ENCODE measurements at regions not wholly inside any gene's neighbourhood (a gene's known extent, or its start where the extent isn't known, plus 50 kb on each side); places are given as distances from the start of the nearest gene placed in this dataset.

GRCh38 chr9:105026451-105026850 lies 98.5 kb upstream of the ABCA1 start:
- Mint-ChIP-seq H3K4me1 (peaks cover 5% of the 10 kb centered on the region), H3K4me3 (no peak overlapping the region), H3K36me3 (ENCODE audit: low read depth) (no peaks in the 10 kb centered on the region), H3K9me3 (no peaks in the 10 kb centered on the region), H3K27ac (no peak overlapping the region), H3K27me3 (ENCODE audit: low read depth, poor library complexity) (no peaks in the 10 kb centered on the region)
- TF ChIP-seq CTCF (IDR thresholded peaks at IDR 0.05): no peak
- DNase-seq: no peak

GRCh38 chr9:105027084-105027483 lies 99.1 kb upstream of the ABCA1 start:
- Mint-ChIP-seq H3K4me3 (no peak overlapping the region), H3K27me3 (ENCODE audit: low read depth, poor library complexity) (no peaks in the 10 kb centered on the region), H3K4me1 (peaks cover 5% of the 10 kb centered on the region), H3K9me3 (no peaks in the 10 kb centered on the region), H3K27ac (no peak overlapping the region), H3K36me3 (ENCODE audit: low read depth) (no peaks in the 10 kb centered on the region)
- no peak for TF ChIP-seq CTCF (IDR thresholded peaks at IDR 0.05)
- DNase-seq: no peak

GRCh38 chr9:105030285-105030684 lies 102.3 kb upstream of the ABCA1 start:
- H3K9me3 Mint-ChIP-seq: peaks cover 15% of the 10 kb centered on the region
- H3K27ac Mint-ChIP-seq: no peak overlapping the region
- H3K27me3 Mint-ChIP-seq (ENCODE audit: low read depth, poor library complexity): no peaks in the 10 kb centered on the region
- no peak for DNase-seq
- peaks cover 4% of the 10 kb centered on the region for H3K36me3 Mint-ChIP-seq (ENCODE audit: low read depth)
- TF ChIP-seq CTCF (IDR thresholded peaks at IDR 0.05): no peak
- no peak overlapping the region for H3K4me3 Mint-ChIP-seq
- H3K4me1 Mint-ChIP-seq: peaks cover 5% of the 10 kb centered on the region

GRCh38 chr9:105037139-105037538 lies 109.2 kb upstream of the ABCA1 start:
- peaks cover 27% of the 10 kb centered on the region for H3K4me1 Mint-ChIP-seq
- DNase-seq: no peak
- peaks cover 57% of the 10 kb centered on the region for H3K9me3 Mint-ChIP-seq
- H3K27ac Mint-ChIP-seq: no peak overlapping the region
- H3K4me3 Mint-ChIP-seq: no peak overlapping the region
- peaks cover 43% of the 10 kb centered on the region for H3K36me3 Mint-ChIP-seq (ENCODE audit: low read depth)
- H3K27me3 Mint-ChIP-seq (ENCODE audit: low read depth, poor library complexity): no peaks in the 10 kb centered on the region
- no peak for TF ChIP-seq CTCF (IDR thresholded peaks at IDR 0.05)

- Mint-ChIP-seq H3K36me3 (ENCODE audit: low read depth) (peaks cover 43% of the 10 kb centered on the region), H3K27ac (peak overlapping the region; percentile 77), H3K27me3 (ENCODE audit: low read depth, poor library complexity) (no peaks in the 10 kb centered on the region), H3K9me3 (peaks cover 57% of the 10 kb centered on the region), H3K4me3 (no peak overlapping the region), H3K4me1 (peaks cover 27% of the 10 kb centered on the region)
- TF ChIP-seq CTCF (IDR thresholded peaks at IDR 0.05): no peak
- no peak for DNase-seq
These were observed 110.1 kb upstream of the ABCA1 start for GRCh38 chr9:105038051-105038450.

GRCh38 chr9:105039175-105039799 lies 111.3 kb upstream of the ABCA1 start:
- Mint-ChIP-seq H3K4me1 (peaks cover 27% of the 10 kb centered on the region), H3K36me3 (ENCODE audit: low read depth) (peaks cover 42% of the 10 kb centered on the region), H3K4me3 (no peak overlapping the region), H3K9me3 (peaks cover 45% of the 10 kb centered on the region), H3K27ac (peak overlapping the region; percentile 87), H3K27me3 (ENCODE audit: low read depth, poor library complexity) (peaks cover under 1% of the 10 kb centered on the region)
- DNase-seq: no peak
- TF ChIP-seq CTCF (IDR thresholded peaks at IDR 0.05): no peak
